ENCODE measurements at regions not wholly inside any gene's neighbourhood (a gene's known extent, or its start where the extent isn't known, plus 50 kb on each side); places are given as distances from the start of the nearest gene placed in this dataset.

DNA sequence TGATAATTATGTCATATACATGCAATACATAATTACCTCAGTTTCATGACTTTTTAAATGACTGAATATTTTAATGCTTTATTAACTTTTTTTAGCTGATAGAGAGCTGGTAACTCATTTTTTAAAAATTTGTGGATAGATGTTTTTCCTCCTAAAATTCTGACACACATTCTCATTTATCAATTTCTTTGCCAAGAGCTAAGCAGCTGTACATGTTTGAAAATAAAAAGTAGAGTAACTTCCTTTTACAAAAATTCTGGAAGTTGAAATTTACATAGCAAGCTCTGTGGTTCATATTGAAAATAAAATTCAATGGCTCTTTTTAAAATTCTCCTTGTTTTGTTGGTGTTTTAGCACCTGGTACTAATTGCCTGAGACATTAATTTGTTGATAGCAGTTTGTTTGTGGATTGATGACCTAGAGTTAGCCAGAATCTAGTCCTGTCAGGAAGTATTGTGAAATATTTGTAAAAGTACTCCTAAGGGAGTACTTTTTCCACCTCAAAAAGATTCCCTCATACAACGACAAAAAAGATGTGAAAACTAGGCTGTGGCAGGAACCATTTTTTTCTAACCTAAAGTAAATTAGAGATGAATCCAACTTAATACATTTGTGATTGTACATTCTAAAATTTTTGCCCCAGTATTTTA lies 621.8 kb downstream of the BCKDHB start:
- peaks cover 0 to 4% of the 10 kb centered on the region in 2 experiments; a peak in 2 of 4 replicates for H3K4me1 ChIP-seq (ENCODE audit: control insufficient read depth in 1 of 2, insufficient read depth in 2 of 2, low read depth in 1 of 2, low read length in 1 of 2)
- H4K20me1 ChIP-seq (ENCODE audit: insufficient read depth): no peaks in the 10 kb centered on the region
- no peak overlapping the region for H2AFZ ChIP-seq (ENCODE audit: low read depth)
- no peaks in the 10 kb centered on the region for H3K9me3 ChIP-seq
- no peaks in the 10 kb centered on the region for H3F3A ChIP-seq (replicated peaks; ENCODE audit: insufficient read depth)
- H3K9ac ChIP-seq: no peak overlapping the region
- no peak for TF ChIP-seq TCF12 (IDR thresholded peaks at IDR 0.05)
- TF ChIP-seq, protein P1, sequence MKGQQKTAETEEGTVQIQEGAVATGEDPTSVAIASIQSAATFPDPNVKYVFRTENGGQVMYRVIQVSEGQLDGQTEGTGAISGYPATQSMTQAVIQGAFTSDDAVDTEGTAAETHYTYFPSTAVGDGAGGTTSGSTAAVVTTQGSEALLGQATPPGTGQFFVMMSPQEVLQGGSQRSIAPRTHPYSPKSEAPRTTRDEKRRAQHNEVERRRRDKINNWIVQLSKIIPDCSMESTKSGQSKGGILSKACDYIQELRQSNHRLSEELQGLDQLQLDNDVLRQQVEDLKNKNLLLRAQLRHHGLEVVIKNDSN (IDR thresholded peaks at IDR 0.05; ENCODE audit: borderline replicate concordance, low read depth): no peak
- TF ChIP-seq ELF1 (IDR thresholded peaks at IDR 0.05): no peak
- no peak for TF ChIP-seq MEF2A (IDR thresholded peaks at IDR 0.05; ENCODE audit: borderline replicate concordance, low read depth)
- TF ChIP-seq RAD21 (IDR thresholded peaks at IDR 0.05; ENCODE audit: low read length): no peak
- TF ChIP-seq, protein P2, sequence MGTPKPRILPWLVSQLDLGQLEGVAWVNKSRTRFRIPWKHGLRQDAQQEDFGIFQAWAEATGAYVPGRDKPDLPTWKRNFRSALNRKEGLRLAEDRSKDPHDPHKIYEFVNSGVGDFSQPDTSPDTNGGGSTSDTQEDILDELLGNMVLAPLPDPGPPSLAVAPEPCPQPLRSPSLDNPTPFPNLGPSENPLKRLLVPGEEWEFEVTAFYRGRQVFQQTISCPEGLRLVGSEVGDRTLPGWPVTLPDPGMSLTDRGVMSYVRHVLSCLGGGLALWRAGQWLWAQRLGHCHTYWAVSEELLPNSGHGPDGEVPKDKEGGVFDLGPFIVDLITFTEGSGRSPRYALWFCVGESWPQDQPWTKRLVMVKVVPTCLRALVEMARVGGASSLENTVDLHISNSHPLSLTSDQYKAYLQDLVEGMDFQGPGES (IDR thresholded peaks at IDR 0.05; ENCODE audit: low read depth, low read length): no peak
- no peak for TF ChIP-seq TAF1 (IDR thresholded peaks at IDR 0.05; ENCODE audit: borderline replicate concordance, low read depth, low read length)
- no peak for TF ChIP-seq FOXJ3 (CRISPR knock-in tag; IDR thresholded peaks at IDR 0.05)
- TF ChIP-seq MXI1 (IDR thresholded peaks at IDR 0.05; ENCODE audit: low read depth, low read length): no peak
- TF ChIP-seq JUND (IDR thresholded peaks at IDR 0.05): no peak
- TF ChIP-seq CHD2 (IDR thresholded peaks at IDR 0.05; ENCODE audit: low read length, partially characterized antibody): no peak
- TF ChIP-seq, protein P3, sequence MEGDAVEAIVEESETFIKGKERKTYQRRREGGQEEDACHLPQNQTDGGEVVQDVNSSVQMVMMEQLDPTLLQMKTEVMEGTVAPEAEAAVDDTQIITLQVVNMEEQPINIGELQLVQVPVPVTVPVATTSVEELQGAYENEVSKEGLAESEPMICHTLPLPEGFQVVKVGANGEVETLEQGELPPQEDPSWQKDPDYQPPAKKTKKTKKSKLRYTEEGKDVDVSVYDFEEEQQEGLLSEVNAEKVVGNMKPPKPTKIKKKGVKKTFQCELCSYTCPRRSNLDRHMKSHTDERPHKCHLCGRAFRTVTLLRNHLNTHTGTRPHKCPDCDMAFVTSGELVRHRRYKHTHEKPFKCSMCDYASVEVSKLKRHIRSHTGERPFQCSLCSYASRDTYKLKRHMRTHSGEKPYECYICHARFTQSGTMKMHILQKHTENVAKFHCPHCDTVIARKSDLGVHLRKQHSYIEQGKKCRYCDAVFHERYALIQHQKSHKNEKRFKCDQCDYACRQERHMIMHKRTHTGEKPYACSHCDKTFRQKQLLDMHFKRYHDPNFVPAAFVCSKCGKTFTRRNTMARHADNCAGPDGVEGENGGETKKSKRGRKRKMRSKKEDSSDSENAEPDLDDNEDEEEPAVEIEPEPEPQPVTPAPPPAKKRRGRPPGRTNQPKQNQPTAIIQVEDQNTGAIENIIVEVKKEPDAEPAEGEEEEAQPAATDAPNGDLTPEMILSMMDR (IDR thresholded peaks at IDR 0.05): no peak
- TF ChIP-seq FOXM1 (IDR thresholded peaks at IDR 0.05; ENCODE audit: low read depth): no peak
- TF ChIP-seq SIN3A (IDR thresholded peaks at IDR 0.05; ENCODE audit: borderline replicate concordance, low read depth, low read length): no peak
- TF ChIP-seq RXRA (IDR thresholded peaks at IDR 0.05; ENCODE audit: borderline replicate concordance, low read depth): no peak
- no peak for TF ChIP-seq YY1 (IDR thresholded peaks at IDR 0.05; ENCODE audit: low read depth)
- no peak for TF ChIP-seq FOSL2 (IDR thresholded peaks at IDR 0.05; ENCODE audit: borderline replicate concordance, low read depth)
- TF ChIP-seq, protein P4, sequence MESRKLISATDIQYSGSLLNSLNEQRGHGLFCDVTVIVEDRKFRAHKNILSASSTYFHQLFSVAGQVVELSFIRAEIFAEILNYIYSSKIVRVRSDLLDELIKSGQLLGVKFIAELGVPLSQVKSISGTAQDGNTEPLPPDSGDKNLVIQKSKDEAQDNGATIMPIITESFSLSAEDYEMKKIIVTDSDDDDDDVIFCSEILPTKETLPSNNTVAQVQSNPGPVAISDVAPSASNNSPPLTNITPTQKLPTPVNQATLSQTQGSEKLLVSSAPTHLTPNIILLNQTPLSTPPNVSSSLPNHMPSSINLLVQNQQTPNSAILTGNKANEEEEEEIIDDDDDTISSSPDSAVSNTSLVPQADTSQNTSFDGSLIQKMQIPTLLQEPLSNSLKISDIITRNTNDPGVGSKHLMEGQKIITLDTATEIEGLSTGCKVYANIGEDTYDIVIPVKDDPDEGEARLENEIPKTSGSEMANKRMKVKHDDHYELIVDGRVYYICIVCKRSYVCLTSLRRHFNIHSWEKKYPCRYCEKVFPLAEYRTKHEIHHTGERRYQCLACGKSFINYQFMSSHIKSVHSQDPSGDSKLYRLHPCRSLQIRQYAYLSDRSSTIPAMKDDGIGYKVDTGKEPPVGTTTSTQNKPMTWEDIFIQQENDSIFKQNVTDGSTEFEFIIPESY (IDR thresholded peaks at IDR 0.05; ENCODE audit: borderline replicate concordance, low read depth): no peak
- ChIA-PET POLR2A (no interaction called here), CTCF (no interaction called here)
- H3K36me3 ChIP-seq (replicated peaks in 1 of 2; ENCODE audit: control insufficient read depth in 1 of 2, insufficient read depth in 2 of 2, low read length in 1 of 2): no peaks in the 10 kb centered on the region
- no peak for DNase-seq
- H3K27ac ChIP-seq (ENCODE audit: low read depth in 2 of 2, low read length in 1 of 2): no peak overlapping the region
- WGBS (ENCODE audit: low lambda C conversion rate): 85% methylated on average over 1 of the region's 1 CpG
- H3K4me3 ChIP-seq (ENCODE audit: low read depth in 2 of 2, low read length in 1 of 2): no peak overlapping the region
- no peaks in the 10 kb centered on the region for H3K79me2 ChIP-seq (ENCODE audit: insufficient read depth)
- no peak overlapping the region for H3K4me2 ChIP-seq
- H3K9me2 ChIP-seq: no peaks in the 10 kb centered on the region
- H3K27me3 ChIP-seq (ENCODE audit: insufficient read depth): no peaks in the 10 kb centered on the region
